ENCODE measurements at regions not wholly inside any gene's neighbourhood (a gene's known extent, or its start where the extent isn't known, plus 50 kb on each side); places are given as distances from the start of the nearest gene placed in this dataset.

GRCh38 chr15:47945872-47946650 lies 174.7 kb upstream of the SLC24A5 start:
- no peak for DNase-seq (ENCODE audit: low read depth in 2 of 2)

- DNase-seq (ENCODE audit: low read depth in 2 of 2), result no peak
Observed at GRCh38 chr15:47949815-47950214, 171.0 kb upstream of the SLC24A5 start.

GRCh38 chr15:47950447-47950846 lies 170.3 kb upstream of the SLC24A5 start:
- no peak for DNase-seq (ENCODE audit: low read depth in 2 of 2)

- DNase-seq (ENCODE audit: low read depth in 2 of 2), result no peak
Observed at GRCh38 chr15:47951781-47952180, 169.0 kb upstream of the SLC24A5 start.

GRCh38 chr15:47954196-47954595 lies 166.6 kb upstream of the SLC24A5 start:
- DNase-seq (ENCODE audit: low read depth in 2 of 2), result no peak

GRCh38 chr15:47955021-47955420 lies 165.8 kb upstream of the SLC24A5 start:
- no peak for DNase-seq (ENCODE audit: low read depth in 2 of 2)

- no peak for DNase-seq (ENCODE audit: low read depth in 2 of 2)
Observed at GRCh38 chr15:47959617-47960413, 161.0 kb upstream of the SLC24A5 start.

- no peak for DNase-seq (ENCODE audit: low read depth in 2 of 2)
Observed at GRCh38 chr15:47961401-47962090, 159.2 kb upstream of the SLC24A5 start.

GRCh38 chr15:47963265-47963664 lies 157.5 kb upstream of the SLC24A5 start:
- DNase-seq (ENCODE audit: low read depth in 2 of 2), result no peak

GRCh38 chr15:47964229-47964628 lies 156.6 kb upstream of the SLC24A5 start:
- no peak for DNase-seq (ENCODE audit: low read depth in 2 of 2)

- DNase-seq (ENCODE audit: low read depth in 2 of 2), result no peak
Observed at GRCh38 chr15:47965297-47965696, 155.5 kb upstream of the SLC24A5 start.

- no peak for DNase-seq (ENCODE audit: low read depth in 2 of 2)
Observed at GRCh38 chr15:47968593-47968992, 152.2 kb upstream of the SLC24A5 start.

GRCh38 chr15:47971637-47972036 lies 149.2 kb upstream of the SLC24A5 start:
- no peak for DNase-seq (ENCODE audit: low read depth in 2 of 2)

GRCh38 chr15:47972738-47973137 lies 148.1 kb upstream of the SLC24A5 start:
- DNase-seq (ENCODE audit: low read depth in 2 of 2), result no peak

- no peak for DNase-seq (ENCODE audit: low read depth in 2 of 2)
Observed at GRCh38 chr15:47974724-47975123, 146.1 kb upstream of the SLC24A5 start.

GRCh38 chr15:47975427-47975826 lies 145.4 kb upstream of the SLC24A5 start:
- DNase-seq (ENCODE audit: low read depth in 2 of 2), result no peak

GRCh38 chr15:47983533-47983932 lies 137.3 kb upstream of the SLC24A5 start:
- DNase-seq (ENCODE audit: low read depth in 2 of 2), result peak in 1 of 2 donors; percentile 3

GRCh38 chr15:47985568-47985967 lies 135.2 kb upstream of the SLC24A5 start:
- DNase-seq (ENCODE audit: low read depth in 2 of 2), result no peak

- DNase-seq (ENCODE audit: low read depth in 2 of 2), result no peak
Observed at GRCh38 chr15:47987461-47987860, 133.3 kb upstream of the SLC24A5 start.

- DNase-seq (ENCODE audit: low read depth in 2 of 2), result peak; percentile 69 to 70
Observed at GRCh38 chr15:47987908-47988532, 132.8 kb upstream of the SLC24A5 start.

- DNase-seq (ENCODE audit: low read depth in 2 of 2), result no peak
Observed at GRCh38 chr15:47988564-47988963, 132.2 kb upstream of the SLC24A5 start.

- DNase-seq (ENCODE audit: low read depth in 2 of 2), result no peak
Observed at GRCh38 chr15:47990821-47991220, 130.0 kb upstream of the SLC24A5 start.

Data from lung microvascular endothelial cell (primary cell).